Amniotic epithelial cell (primary cell): ENCODE measurements at regions not wholly inside any gene's neighbourhood (a gene's known extent, or its start where the extent isn't known, plus 50 kb on each side); places are given as distances from the start of the nearest gene placed in this dataset.
A peak's percentile ranks its signal among the peaks of the same experiment; 100 is the strongest.
"Not testable (repeated sequence)": the region's sequence is repeated elsewhere in the genome, so short reads cannot be mapped to it uniquely, and the experiment has no call there.

Experiments used
- DNase-seq: peaks from one replicate; pipeline ENCODE4 v3.0.0-alpha.2; 2010; ENCODE audit warnings: low read depth

- DNase-seq = peak; percentile 73
Measured at GRCh38 chr5:36739751-36740221, 133.4 kb downstream of the SLC1A3 start.

- peak; percentile 49 for DNase-seq
Measured at GRCh38 chr5:36740259-36740898, 134.0 kb downstream of the SLC1A3 start.

GRCh38 chr5:36741128-36741527 is 134.7 kb downstream of the SLC1A3 start:
- no peak for DNase-seq

- DNase-seq = peak; percentile 56
Measured at GRCh38 chr5:36743891-36744772, 132.4 kb upstream of the NIPBL start.

- DNase-seq = peak; percentile 21
Measured at GRCh38 chr5:36744773-36745589, 131.6 kb upstream of the NIPBL start.

GRCh38 chr5:36747794-36748193 is 128.8 kb upstream of the NIPBL start:
- not testable (repeated sequence) for DNase-seq

- DNase-seq = no peak
Measured at GRCh38 chr5:36751886-36752285, 124.7 kb upstream of the NIPBL start.

- DNase-seq = no peak
Measured at GRCh38 chr5:36755342-36755741, 121.2 kb upstream of the NIPBL start.

GRCh38 chr5:36755920-36756488 is 120.6 kb upstream of the NIPBL start:
- DNase-seq = no peak

GRCh38 chr5:36756848-36757247 is 119.7 kb upstream of the NIPBL start:
- no peak for DNase-seq

GRCh38 chr5:36759117-36759516 is 117.5 kb upstream of the NIPBL start:
- DNase-seq = no peak

GRCh38 chr5:36763454-36763853 is 113.1 kb upstream of the NIPBL start:
- DNase-seq = no peak

- no peak for DNase-seq
Measured at GRCh38 chr5:36765876-36766275, 110.7 kb upstream of the NIPBL start.

GRCh38 chr5:36766981-36767380 is 109.6 kb upstream of the NIPBL start:
- DNase-seq = no peak

- no peak for DNase-seq
Measured at GRCh38 chr5:36768450-36768849, 108.1 kb upstream of the NIPBL start.

GRCh38 chr5:36769129-36769770 is 107.3 kb upstream of the NIPBL start:
- DNase-seq = peak; percentile 6

- no peak for DNase-seq
Measured at GRCh38 chr5:36770125-36770524, 106.4 kb upstream of the NIPBL start.

- DNase-seq = no peak
Measured at GRCh38 chr5:36772276-36773140, 104.1 kb upstream of the NIPBL start.

- peak; percentile 45 for DNase-seq
Measured at GRCh38 chr5:36777105-36777757, 99.3 kb upstream of the NIPBL start.

GRCh38 chr5:36778336-36778735 is 98.2 kb upstream of the NIPBL start:
- DNase-seq = peak; percentile 6
